SK-N-SH (cell line): ENCODE measurements at regions not wholly inside any gene's neighbourhood (a gene's known extent, or its start where the extent isn't known, plus 50 kb on each side); places are given as distances from the start of the nearest gene placed in this dataset.

Source experiments
- CTCF ChIA-PET: fragments of 300-600, 350-600 bp; formaldehyde crosslinking; extraction: SDS; loops from one replicate; lab custom pipeline; 2021; lab: Yijun Ruan, JAX
- POLR2A ChIA-PET: fragments of 350-600 bp; sonication (Branson Sonifier 250); formaldehyde crosslinking; extraction: SDS; loops from one replicate; lab custom pipeline; 2020; ENCODE audit warnings: antibody characterized with exemption, inconsistent platforms; lab: Yijun Ruan, JAX
- DNase-seq: peaks from one replicate; pipeline ENCODE4 v3.0.0; 2012
- H2AFZ ChIP-seq: fragments of 200-600 bp; sonication (generic); 2 replicates; pipeline ENCODE4 v1.8.1; 2016; ENCODE audit warnings: antibody characterized with exemption, mild to moderate bottlenecking, low read depth
- H3F3A ChIP-seq: fragments of 200-600 bp; sonication (generic); replicated peaks from 2 replicates; pipeline ENCODE3; 2016; ENCODE audit warnings: antibody characterized with exemption, mild to moderate bottlenecking; ENCODE audit not compliant: insufficient read depth
- H3K27ac ChIP-seq, 2 experiments: fragments of 200-500 bp in 1 of 2; fragments of 200-600 bp in 1 of 2; sonication (Bioruptor generic) in 1 of 2; sonication (generic), shearing (Covaris generic) in 1 of 2; 2 replicates each; pipeline versions ENCODE4 v1.5.1 to v1.6.1; 2014 to 2016; ENCODE audit warnings: low read depth in 2 of 2, inconsistent platforms in 1 of 2, low read length in 1 of 2, mild to moderate bottlenecking in 1 of 2, mixed read lengths in 1 of 2
- H3K27me3 ChIP-seq: fragments of 200-600 bp; sonication (generic), shearing (Covaris generic); 2 replicates; pipeline ENCODE4 v1.6.1; 2016; ENCODE audit warnings: mixed run types; ENCODE audit not compliant: insufficient read depth
- H3K36me3 ChIP-seq, 2 experiments: fragments of 200-500 bp in 1 of 2; fragments of 200-600 bp in 1 of 2; sonication (Bioruptor generic) in 1 of 2; sonication (generic) in 1 of 2; replicated peaks in 1 of 2; 2 replicates each; pipeline versions ENCODE3 to v1.5.1; 2014 to 2016; ENCODE audit warnings: low read length in 1 of 2, mild to moderate bottlenecking in 1 of 2; ENCODE audit not compliant: insufficient read depth in 2 of 2, control insufficient read depth in 1 of 2
- H3K4me1 ChIP-seq, 2 experiments: fragments of 200-500 bp in 1 of 2; fragments of 200-600 bp in 1 of 2; sonication (Bioruptor generic) in 1 of 2; sonication (generic), shearing (Covaris generic) in 1 of 2; 2 replicates each; pipeline versions ENCODE4 v1.5.1 to v1.6.1; 2014 to 2016; ENCODE audit warnings: low read depth in 1 of 2, low read length in 1 of 2, mixed run types in 1 of 2; ENCODE audit not compliant: insufficient read depth in 2 of 2, control insufficient read depth in 1 of 2
- H3K4me2 ChIP-seq: fragments of 200-600 bp; sonication (generic), shearing (Covaris generic); 2 replicates; pipeline ENCODE4 v1.6.1; 2017; ENCODE audit warnings: mixed run types
- H3K4me3 ChIP-seq, 2 experiments: fragments of 200-500 bp in 1 of 2; fragments of 200-600 bp in 1 of 2; sonication (Bioruptor generic) in 1 of 2; sonication (generic), shearing (Covaris generic) in 1 of 2; 2 replicates each; pipeline versions ENCODE4 v1.5.1 to v1.8.1; 2014 to 2016; ENCODE audit warnings: low read depth in 2 of 2, inconsistent platforms in 1 of 2, low read length in 1 of 2, mild to moderate bottlenecking in 1 of 2, mixed read lengths in 1 of 2, moderate library complexity in 1 of 2
- H3K79me2 ChIP-seq: fragments of 200-600 bp; sonication (generic); 2 replicates; pipeline ENCODE4 v1.8.1; 2017; ENCODE audit warnings: mild to moderate bottlenecking; ENCODE audit not compliant: insufficient read depth
- H3K9ac ChIP-seq: fragments of 200-600 bp; sonication (generic); 2 replicates; pipeline ENCODE4 v1.6.1; 2017; ENCODE audit warnings: mixed run types
- H3K9me2 ChIP-seq: fragments of 200-600 bp; sonication (generic); 2 replicates; pipeline ENCODE4 v1.6.1; 2017; ENCODE audit warnings: mixed run types
- H3K9me3 ChIP-seq: fragments of 200-600 bp; sonication (generic); 2 replicates; pipeline ENCODE4 v1.6.1; 2017; ENCODE audit warnings: mixed run types, mild to moderate bottlenecking, moderate library complexity
- H4K20me1 ChIP-seq: fragments of 200-600 bp; sonication (generic); 2 replicates; pipeline ENCODE4 v1.6.1; 2017; ENCODE audit warnings: mild to moderate bottlenecking, mixed run types; ENCODE audit not compliant: insufficient read depth
- CTCF ChIP-seq: fragments of 200-600 bp; sonication (generic); IDR thresholded peaks from 2 replicates; pipeline ENCODE4 v1.6.1; 2017; ENCODE audit warnings: antibody characterized with exemption, mild to moderate bottlenecking, moderate library complexity
- EP300 ChIP-seq, 2 experiments: IDR thresholded peaks; 2 replicates each; pipeline versions ENCODE4 v1.4.0 to v1.6.1; 2012; ENCODE audit warnings: borderline replicate concordance in 1 of 2, low read depth in 1 of 2, low read length in 1 of 2
- EZH2phosphoT487 ChIP-seq: fragments of 200-600 bp; sonication (generic); IDR thresholded peaks from 2 replicates; pipeline ENCODE4 v1.6.1; 2017; ENCODE audit warnings: low read depth, mixed run types, mild to moderate bottlenecking, antibody characterized with exemption, moderate library complexity, borderline replicate concordance
- GATA2 ChIP-seq: sonication (generic); formaldehyde crosslinking; IDR thresholded peaks from 2 replicates; pipeline ENCODE4 v1.5.0; 2020; ENCODE audit warnings: mild to moderate bottlenecking, missing genetic modification reagents
- POLR2AphosphoS5 ChIP-seq: IDR thresholded peaks from 2 replicates; pipeline ENCODE4 v1.6.1; 2012; ENCODE audit warnings: low read depth, low read length
- REST ChIP-seq: IDR thresholded peaks from 2 replicates; pipeline ENCODE4 v1.6.1; 2012; ENCODE audit warnings: mild to moderate bottlenecking, low read depth, low read length, moderate library complexity
- TCF12 ChIP-seq: IDR thresholded peaks from 2 replicates; pipeline ENCODE4 v1.4.0; 2012
- TEAD4 ChIP-seq: IDR thresholded peaks from 2 replicates; pipeline ENCODE4 v1.4.0; 2012; ENCODE audit warnings: mild to moderate bottlenecking, borderline replicate concordance; ENCODE audit not compliant: insufficient read depth
- USF1 ChIP-seq: IDR thresholded peaks from 2 replicates; pipeline ENCODE4 v1.4.0; 2012; ENCODE audit warnings: low read depth, borderline replicate concordance
- USF2 ChIP-seq: fragments of 150-350 bp; IDR thresholded peaks from 2 replicates; pipeline ENCODE4 v1.6.1; 2017; ENCODE audit warnings: antibody characterized with exemption, low read length, low read depth, borderline replicate concordance
- WGBS: methylation state at CpG from one replicate; pipeline ENCODE4 v1.1.6; 2017; ENCODE audit warnings: low lambda C conversion rate; 5-methylcytosine and 5-hydroxymethylcytosine counted together

- ChIA-PET CTCF (no interaction called here), POLR2A (no interaction called here)
- H3K9ac ChIP-seq, result no peak overlapping the region
- H3K4me1 ChIP-seq, result no peaks in the 10 kb centered on the region
- H3K4me2 ChIP-seq, result no peak overlapping the region
- no peaks in the 10 kb centered on the region for H3K9me3 ChIP-seq
- 50% methylated on average over 2 of the region's 2 CpGs for WGBS
- no peaks in the 10 kb centered on the region for H3K27me3 ChIP-seq
- DNase-seq, result no peak
- H4K20me1 ChIP-seq, result no peaks in the 10 kb centered on the region
- H2AFZ ChIP-seq, result no peak overlapping the region
- no peak overlapping the region for H3K4me3 ChIP-seq
- no peaks in the 10 kb centered on the region for H3K9me2 ChIP-seq
- H3K79me2 ChIP-seq, result no peaks in the 10 kb centered on the region
- no peaks in the 10 kb centered on the region for H3K36me3 ChIP-seq
- TF ChIP-seq TEAD4 (no peak), TCF12 (no peak)
- no peaks in the 10 kb centered on the region for H3F3A ChIP-seq
- no peak overlapping the region for H3K27ac ChIP-seq
Measured at GRCh38 chr6:155958550-155958949, 502.9 kb upstream of the NOX3 start.

GRCh38 chr6:155955038-155955437 lies 499.4 kb upstream of the NOX3 start:
- Histone ChIP-seq H3K9me3 (no peaks in the 10 kb centered on the region), H3K27ac (no peak overlapping the region), H3K36me3 (no peaks in the 10 kb centered on the region), H3K9ac (no peak overlapping the region), H3K4me2 (no peak overlapping the region), H3K9me2 (no peaks in the 10 kb centered on the region), H3K4me1 (no peaks in the 10 kb centered on the region), H3K27me3 (no peaks in the 10 kb centered on the region), H3K79me2 (no peaks in the 10 kb centered on the region), H3K4me3 (no peak overlapping the region), H4K20me1 (no peaks in the 10 kb centered on the region), H3F3A (no peaks in the 10 kb centered on the region), H2AFZ (no peak overlapping the region)
- CTCF ChIA-PET, result no interaction called here
- POLR2A ChIA-PET, result no interaction called here
- WGBS, result 78% methylated on average over 6 of the region's 6 CpGs
- TF ChIP-seq EP300 (IDR thresholded peaks at IDR 0.05; ENCODE audit: borderline replicate concordance in 1 of 2, low read depth in 1 of 2, low read length in 1 of 2) (no peak), REST (no peak), POLR2AphosphoS5 (no peak), USF1 (no peak), USF2 (no peak), CTCF (no peak), GATA2 (CRISPR knock-in tag) (no peak), EZH2phosphoT487 (no peak)
- DNase-seq, result no peak
